HCT116 (cell line): ENCODE measurements at regions not wholly inside any gene's neighbourhood (a gene's known extent, or its start where the extent isn't known, plus 50 kb on each side); places are given as distances from the start of the nearest gene placed in this dataset.

Source experiments
- ATAC-seq: fragments of 200-7000 bp; cut with Tn5 transposase; 2 replicates; pipeline ENCODE4 v1.9.1; 2020; ENCODE audit warnings: mild to moderate bottlenecking, moderate library complexity
- BruUV-seq: library from RNA; stranded (reverse); fragments of 400-500 nt; replicated peaks from 2 replicates; lab custom pipeline; 2021; lab: Mats Ljungman, UMichigan
- CTCF ChIA-PET: fragments of 300-600 bp; sonication (Branson Sonifier 250); formaldehyde crosslinking; loops from one replicate; lab custom pipeline; 2021; ENCODE audit warnings: antibody characterized with exemption; lab: Charles Lee
- POLR2A ChIA-PET: fragments of 300-600, 350-600 bp; sonication (Branson Sonifier 250); formaldehyde crosslinking; loops from one replicate; lab custom pipeline; 2021; ENCODE audit warnings: antibody characterized with exemption; lab: Charles Lee
- RAD21 ChIA-PET, 2 experiments: fragments of 300-600 bp; sonication (Branson Sonifier 250); formaldehyde crosslinking; loops; one replicate each; lab custom pipeline; 2023; ENCODE audit warnings: low total read pairs in 2 of 2; ENCODE audit not compliant: uncharacterized antibody in 2 of 2, unreplicated experiment in 2 of 2, low non-redundant PET in 1 of 2; lab: Charles Lee
- DNase-seq: peaks from one replicate; pipeline ENCODE4 v3.0.0-alpha.2; 2010; ENCODE audit warnings: low read depth, low spot score
- H2AFZ ChIP-seq: fragments of 200-600 bp; shearing (Covaris generic), sonication (generic); 2 replicates; pipeline ENCODE4 v1.6.1; 2017; ENCODE audit warnings: low read depth, mixed run types, mixed read lengths, antibody characterized with exemption, low read length; ENCODE audit not compliant: poor library complexity, severe bottlenecking
- H3K27ac ChIP-seq: 2 replicates; pipeline ENCODE4 v1.5.1; 2012; ENCODE audit warnings: low read depth, low read length
- H3K27me3 ChIP-seq: fragments of 200-600 bp; sonication (generic); 2 replicates; pipeline ENCODE4 v1.6.1; 2016; ENCODE audit warnings: mixed run types, low read length, mixed read lengths; ENCODE audit not compliant: insufficient read depth
- H3K36me3 ChIP-seq, 2 experiments: fragments of 200-500 bp in 1 of 2; fragments of 200-600 bp in 1 of 2; sonication (Bioruptor generic) in 1 of 2; sonication (generic) in 1 of 2; 2 replicates each; pipeline versions ENCODE4 v1.5.1 to v1.6.1; 2014 to 2016; ENCODE audit warnings: low read length in 2 of 2, inconsistent platforms in 1 of 2, mixed read lengths in 1 of 2, mixed run types in 1 of 2; ENCODE audit not compliant: insufficient read depth in 2 of 2, control insufficient read depth in 1 of 2
- H3K4me1 ChIP-seq, 2 experiments: fragments of 200-600 bp in 1 of 2; sonication (generic) in 1 of 2; 2 replicates each; pipeline versions ENCODE4 v1.5.1 to v1.6.1; 2012 to 2017; ENCODE audit warnings: low read length in 2 of 2, inconsistent platforms in 1 of 2, mild to moderate bottlenecking in 1 of 2, mixed read lengths in 1 of 2, mixed run types in 1 of 2, moderate library complexity in 1 of 2; ENCODE audit not compliant: insufficient read depth in 2 of 2, control insufficient read depth in 1 of 2
- H3K4me2 ChIP-seq: fragments of 200-600 bp; sonication (generic); 2 replicates; pipeline ENCODE4 v1.6.1; 2017; ENCODE audit warnings: mixed run types, low read length, mixed read lengths
- H3K4me3 ChIP-seq, 2 experiments: fragments of 200-600 bp in 1 of 2; sonication (generic) in 1 of 2; replicated peaks in 1 of 2; 2 replicates each; pipeline ENCODE4 v1.5.1; 2011 to 2016; ENCODE audit warnings: low read length in 2 of 2, control low read depth in 1 of 2, low read depth in 1 of 2, mild to moderate bottlenecking in 1 of 2, mixed read lengths in 1 of 2, mixed run types in 1 of 2
- H3K79me2 ChIP-seq: fragments of 200-600 bp; sonication (generic); 2 replicates; pipeline ENCODE4 v1.6.1; 2017; ENCODE audit warnings: mild to moderate bottlenecking, mixed run types, low read length, moderate library complexity, mixed read lengths; ENCODE audit not compliant: insufficient read depth
- H3K9ac ChIP-seq: fragments of 200-600 bp; sonication (generic); 2 replicates; pipeline ENCODE4 v1.6.1; 2016; ENCODE audit warnings: low read length, mixed read lengths
- H3K9me2 ChIP-seq: fragments of 200-600 bp; sonication (generic), shearing (Covaris generic); 2 replicates; pipeline ENCODE4 v1.6.1; 2017; ENCODE audit warnings: mixed run types, mild to moderate bottlenecking, moderate library complexity; ENCODE audit not compliant: insufficient read depth
- H3K9me3 ChIP-seq, 2 experiments: fragments of 200-500 bp in 1 of 2; fragments of 200-600 bp in 1 of 2; sonication (Bioruptor generic) in 1 of 2; sonication (generic) in 1 of 2; 2 replicates each; pipeline ENCODE4 v1.6.1; 2014 to 2017; ENCODE audit warnings: low read length in 2 of 2, mixed read lengths in 2 of 2, inconsistent platforms in 1 of 2, low read depth in 1 of 2, mild to moderate bottlenecking in 1 of 2, mixed run types in 1 of 2, moderate library complexity in 1 of 2; ENCODE audit not compliant: control insufficient read depth in 1 of 2, insufficient read depth in 1 of 2
- H4K20me1 ChIP-seq: fragments of 200-600 bp; sonication (generic), shearing (Covaris generic); 2 replicates; pipeline ENCODE4 v1.6.1; 2017; ENCODE audit warnings: mixed run types, mild to moderate bottlenecking, moderate library complexity; ENCODE audit not compliant: insufficient read depth
- CBX3 ChIP-seq: IDR thresholded peaks from 2 replicates; pipeline ENCODE4 v1.6.1; 2012; ENCODE audit warnings: low read depth
- CEBPB ChIP-seq: IDR thresholded peaks from 2 replicates; pipeline ENCODE4 v1.6.1; 2012; ENCODE audit warnings: low read depth
- CTCF ChIP-seq, 3 experiments: fragments of 200-600 bp in 1 of 3; sonication (generic) in 1 of 3; IDR thresholded peaks in 2 of 3; conservative IDR thresholded peaks in 1 of 3; 2 replicates each; pipeline ENCODE4 v1.5.1; 2012 to 2017; ENCODE audit warnings: low read depth in 2 of 3, low read length in 2 of 3, antibody characterized with exemption in 1 of 3, borderline replicate concordance in 1 of 3, control low read depth in 1 of 3, mild to moderate bottlenecking in 1 of 3, mixed read lengths in 1 of 3, mixed run types in 1 of 3, moderate library complexity in 1 of 3; ENCODE audit not compliant: insufficient read depth in 1 of 3
- EGR1 ChIP-seq: IDR thresholded peaks from 2 replicates; pipeline ENCODE4 v1.6.1; 2012; ENCODE audit warnings: low read depth
- ELF1 ChIP-seq: IDR thresholded peaks from 2 replicates; pipeline ENCODE4 v1.6.1; 2012; ENCODE audit warnings: low read depth, borderline replicate concordance
- FOSL1 ChIP-seq: IDR thresholded peaks from 2 replicates; pipeline ENCODE4 v1.6.1; 2012; ENCODE audit warnings: low read depth
- JUND ChIP-seq: IDR thresholded peaks from 2 replicates; pipeline ENCODE4 v1.6.1; 2012
- POLR2AphosphoS5 ChIP-seq: IDR thresholded peaks from 2 replicates; pipeline ENCODE4 v1.6.1; 2011; ENCODE audit warnings: mild to moderate bottlenecking, low read depth, low read length, moderate library complexity
- RAD21 ChIP-seq: IDR thresholded peaks from 2 replicates; pipeline ENCODE4 v1.6.1; 2012; ENCODE audit warnings: low read depth, mild to moderate bottlenecking
- SIN3A ChIP-seq: IDR thresholded peaks from 2 replicates; pipeline ENCODE4 v1.6.1; 2012; ENCODE audit warnings: low read depth
- SRF ChIP-seq: IDR thresholded peaks from 2 replicates; pipeline ENCODE4 v1.6.1; 2012; ENCODE audit warnings: low read depth
- ZFX ChIP-seq: fragments of 450-650 bp; IDR thresholded peaks from 2 replicates; pipeline ENCODE4 v1.6.1; 2017
- ZNF274 ChIP-seq: fragments of 200-500 bp; sonication (Bioruptor generic); IDR thresholded peaks from 2 replicates; pipeline ENCODE4 v1.6.1; 2014; ENCODE audit warnings: mild to moderate bottlenecking, low read depth, low read length, inconsistent platforms
- intact Hi-C: fragments of 100-400 bp; cut with micrococcal nuclease; formaldehyde crosslinking; loops from 2 replicates; pipeline ENCODE4 v1.10.0; 2022
- TF ChIP-seq, protein P1 (sequence below): IDR thresholded peaks from 2 replicates; pipeline ENCODE4 v1.6.1; 2012
- TF ChIP-seq, protein P2 (sequence below): IDR thresholded peaks from 2 replicates; pipeline ENCODE4 v1.6.1; 2012

DNA sequence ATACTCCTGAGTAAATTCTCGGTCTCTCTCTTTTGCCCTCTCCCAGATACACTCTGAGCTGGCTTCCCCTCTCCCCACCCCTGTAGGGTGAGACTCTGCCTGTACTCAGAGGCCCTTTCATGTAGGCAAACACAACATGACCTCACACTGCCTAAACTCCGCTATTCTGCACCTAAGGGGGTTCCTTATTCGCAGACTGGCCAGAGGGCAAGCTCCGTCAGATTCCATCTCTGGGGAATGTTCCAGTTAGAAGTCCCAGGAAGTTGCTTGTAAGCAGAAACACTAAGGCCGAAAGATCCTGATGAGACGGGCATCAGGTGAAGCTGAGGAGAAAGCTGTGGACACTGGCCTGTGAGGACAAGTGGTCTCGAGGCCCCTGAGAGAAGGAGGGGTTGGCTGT is 165.9 kb downstream of the KTN1 start (continued):
- no peak for TF ChIP-seq CTCF (IDR thresholded peaks at IDR 0.05 in 2 of 3, conservative IDR thresholded peaks at IDR 0.05 in 1 of 3; ENCODE audit: borderline replicate concordance in 1 of 3, insufficient read depth in 1 of 3, low read depth in 2 of 3, low read length in 2 of 3)
- TF ChIP-seq, protein P1, sequence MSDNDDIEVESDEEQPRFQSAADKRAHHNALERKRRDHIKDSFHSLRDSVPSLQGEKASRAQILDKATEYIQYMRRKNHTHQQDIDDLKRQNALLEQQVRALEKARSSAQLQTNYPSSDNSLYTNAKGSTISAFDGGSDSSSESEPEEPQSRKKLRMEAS: no peak
- TF ChIP-seq RAD21: no peak
- TF ChIP-seq, all 23 proteins: peak for 0

DNA sequence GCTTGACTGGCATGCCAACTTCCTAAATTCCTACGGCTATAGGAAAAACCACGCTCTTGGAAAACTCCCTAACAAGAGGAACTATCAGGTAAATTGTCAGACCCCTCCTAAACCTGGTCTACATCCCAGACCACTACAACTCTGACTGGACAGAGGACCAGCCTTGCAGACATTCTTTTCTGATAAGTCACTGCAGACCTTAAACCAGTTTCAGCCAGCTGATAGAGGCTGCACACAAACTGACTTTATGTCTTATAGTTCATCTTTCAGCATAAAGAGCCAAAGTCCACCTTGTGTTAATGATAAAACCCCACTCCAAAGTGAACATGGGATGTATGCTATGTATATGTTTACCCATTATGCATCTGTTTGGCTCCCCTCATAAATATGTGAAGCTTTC is 166.6 kb downstream of the KTN1 start:
- no peaks in the 10 kb centered on the region for H3K9me3 ChIP-seq
- intact Hi-C loops: no loop called here
- H3K4me2 ChIP-seq: no peak overlapping the region
- no peaks in the 10 kb centered on the region for H3K79me2 ChIP-seq
- H4K20me1 ChIP-seq: no peaks in the 10 kb centered on the region
- H3K4me3 ChIP-seq: no peak overlapping the region
- no TSS peak for BruUV-seq
- no peak overlapping the region for H3K9ac ChIP-seq
- no peak overlapping the region for H2AFZ ChIP-seq
- H3K4me1 ChIP-seq: peaks cover 9 to 15% of the 10 kb centered on the region in 2 experiments; a peak in 2 of 4 replicates
- no peaks in the 10 kb centered on the region for H3K36me3 ChIP-seq
- TF ChIP-seq CEBPB: no peak
- TF ChIP-seq ZFX: no peak
- no peak for TF ChIP-seq POLR2AphosphoS5
- no peak for TF ChIP-seq RAD21
- no peak for TF ChIP-seq ELF1
- TF ChIP-seq CBX3: no peak
- TF ChIP-seq JUND: no peak
- TF ChIP-seq FOSL1: no peak
- TF ChIP-seq, protein P2, sequence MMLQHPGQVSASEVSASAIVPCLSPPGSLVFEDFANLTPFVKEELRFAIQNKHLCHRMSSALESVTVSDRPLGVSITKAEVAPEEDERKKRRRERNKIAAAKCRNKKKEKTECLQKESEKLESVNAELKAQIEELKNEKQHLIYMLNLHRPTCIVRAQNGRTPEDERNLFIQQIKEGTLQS: no peak
- no peak for TF ChIP-seq ZNF274
- TF ChIP-seq SRF: no peak
- TF ChIP-seq EGR1: no peak
- no peak for TF ChIP-seq SIN3A
- TF ChIP-seq CTCF (IDR thresholded peaks at IDR 0.05 in 2 of 3, conservative IDR thresholded peaks at IDR 0.05 in 1 of 3; ENCODE audit: borderline replicate concordance in 1 of 3, insufficient read depth in 1 of 3, low read depth in 2 of 3, low read length in 2 of 3): no peak
- DNase-seq (no peak), ATAC-seq (no peak)
- H3K27me3 ChIP-seq: no peaks in the 10 kb centered on the region
- H3K9me2 ChIP-seq: no peaks in the 10 kb centered on the region
- POLR2A ChIA-PET: no interaction called here
- H3K27ac ChIP-seq: no peak overlapping the region
- RAD21 ChIA-PET: no interaction called here
- CTCF ChIA-PET: no interaction called here
